M059J (cell line): ENCODE measurements at regions not wholly inside any gene's neighbourhood (a gene's known extent, or its start where the extent isn't known, plus 50 kb on each side); places are given as distances from the start of the nearest gene placed in this dataset.
A peak's percentile ranks its signal among the peaks of the same experiment; 100 is the strongest.
"Not testable (repeated sequence)": the region's sequence is repeated elsewhere in the genome, so short reads cannot be mapped to it uniquely, and the experiment has no call there.

ENCODE experiments used
- DNase-seq: peaks from one replicate; pipeline ENCODE4 v3.0.0-alpha.2; 2012; ENCODE audit warnings: low read depth

- DNase-seq = no peak
Observed at GRCh38 chr9:88813638-88814209, 177.5 kb upstream of the S1PR3 start.

DNA sequence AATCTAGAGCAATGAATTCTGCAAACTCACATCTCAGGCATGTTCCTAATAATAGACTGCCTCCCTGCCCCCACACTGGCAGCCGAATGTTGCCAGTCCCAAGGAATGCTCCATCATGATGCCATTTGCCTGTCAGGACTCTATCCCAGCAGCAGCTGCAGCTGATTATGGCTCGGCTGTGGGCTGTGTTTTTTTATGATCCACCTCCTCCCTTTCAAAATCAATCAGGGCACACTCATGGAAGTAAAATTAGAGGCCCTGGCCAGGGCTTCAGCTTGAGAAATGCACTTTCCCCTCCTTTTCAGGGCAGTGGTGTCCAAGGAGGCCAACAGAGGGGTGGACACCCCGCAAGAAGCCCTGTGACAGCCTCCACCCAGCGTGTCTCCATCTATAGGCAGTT is 176.7 kb upstream of the S1PR3 start:
- DNase-seq = peak; percentile 74

- peak; percentile 90 for DNase-seq
Observed at GRCh38 chr9:88816141-88816540, 175.1 kb upstream of the S1PR3 start.

DNA sequence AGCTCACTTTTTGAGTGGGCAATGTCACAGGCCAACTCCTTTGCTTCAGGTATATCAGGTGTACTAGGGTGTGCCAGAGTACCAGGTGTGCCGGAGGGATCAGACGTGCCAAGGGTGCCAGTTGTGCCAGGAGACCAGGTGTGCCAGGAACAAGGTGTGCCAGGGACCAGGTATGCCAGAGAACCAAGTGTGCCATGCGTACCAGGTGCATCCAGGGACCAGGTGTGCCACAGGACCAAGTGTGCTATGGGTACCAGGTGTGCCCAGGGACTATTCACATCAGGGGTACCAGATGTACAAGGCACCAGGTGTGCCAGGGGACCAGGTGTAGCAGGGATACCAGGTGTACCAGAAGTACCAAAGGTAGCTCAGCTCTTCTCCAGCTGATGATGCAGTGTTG is 174.7 kb upstream of the S1PR3 start:
- no peak for DNase-seq

DNA sequence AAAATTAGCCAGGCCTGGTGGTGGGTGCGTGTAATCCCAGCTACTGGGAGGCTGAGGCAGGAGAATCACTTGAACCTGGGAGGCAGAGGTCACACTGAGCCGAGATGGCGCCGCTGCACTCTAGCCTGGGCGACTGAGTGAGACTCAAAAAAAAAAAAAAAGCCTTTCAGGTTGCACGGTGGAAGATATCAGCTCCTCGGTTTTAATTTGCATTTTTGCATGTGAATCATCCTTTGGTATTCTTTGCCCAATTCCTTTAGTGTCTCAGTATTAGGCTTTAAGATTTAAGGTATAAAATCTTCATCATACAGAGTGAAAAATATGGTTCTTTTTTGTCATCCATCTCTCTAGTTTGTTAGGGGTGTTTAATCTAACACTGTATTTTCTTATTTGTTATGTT is 173.6 kb upstream of the S1PR3 start:
- peak; percentile 67 for DNase-seq

- peak; percentile 87 for DNase-seq
Observed at GRCh38 chr9:88818495-88819201, 172.6 kb upstream of the S1PR3 start.

DNA sequence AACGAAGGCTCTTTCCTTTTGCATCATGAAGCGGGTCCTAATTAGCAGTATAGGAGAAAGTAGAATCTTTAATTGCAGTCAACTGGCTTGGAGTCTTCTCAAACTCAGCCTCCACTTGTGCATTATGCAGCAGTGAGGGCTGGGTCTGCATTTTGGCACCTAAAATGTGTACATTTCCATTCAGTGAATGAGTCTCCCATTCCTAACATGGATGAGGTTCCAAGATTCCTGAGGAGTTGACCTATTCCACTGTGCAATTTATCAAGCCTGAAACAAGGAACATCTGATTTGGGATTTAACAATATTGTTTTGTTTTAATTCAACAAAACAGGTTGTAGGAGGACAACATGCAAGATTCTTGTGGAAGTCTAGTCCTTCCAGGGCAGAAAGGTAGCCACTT is 171.8 kb upstream of the S1PR3 start:
- DNase-seq = no peak

GRCh38 chr9:88820055-88820454 is 171.2 kb upstream of the S1PR3 start:
- DNase-seq = peak; percentile 49

DNA sequence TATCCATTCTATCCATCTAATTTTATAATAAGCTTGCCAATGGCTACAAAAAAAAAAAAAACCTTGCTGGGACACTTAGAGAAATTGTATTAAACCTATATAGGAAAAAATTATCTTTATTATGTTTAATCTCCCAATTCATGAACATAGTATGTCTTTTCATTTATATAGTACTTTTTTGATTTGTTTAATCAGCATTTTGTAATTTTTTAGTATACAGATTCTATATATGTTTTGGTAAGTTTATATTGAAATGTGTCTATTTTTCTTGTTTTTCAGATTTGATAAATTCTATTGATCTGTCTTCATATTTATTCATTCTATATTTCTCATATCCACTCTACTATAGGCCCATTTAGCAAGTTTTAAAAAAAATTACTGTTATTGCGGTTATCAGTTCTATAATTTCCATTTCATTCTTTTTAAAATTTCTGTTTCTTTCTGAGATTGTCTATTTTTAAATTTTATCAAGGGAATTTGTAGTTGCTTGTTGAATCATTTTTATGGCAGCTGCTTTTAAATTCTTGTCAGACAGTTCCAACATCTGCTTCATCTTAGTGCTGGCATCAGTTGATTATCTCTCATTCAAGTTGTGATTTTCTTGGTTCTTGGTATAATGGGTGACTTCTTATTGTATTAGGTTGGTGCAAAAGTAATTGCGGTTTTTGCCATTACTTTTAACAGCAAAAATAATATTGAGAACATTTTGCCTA is 170.1 kb upstream of the S1PR3 start:
- DNase-seq = no peak

GRCh38 chr9:88821746-88822106 is 169.5 kb upstream of the S1PR3 start:
- DNase-seq = no peak

DNA sequence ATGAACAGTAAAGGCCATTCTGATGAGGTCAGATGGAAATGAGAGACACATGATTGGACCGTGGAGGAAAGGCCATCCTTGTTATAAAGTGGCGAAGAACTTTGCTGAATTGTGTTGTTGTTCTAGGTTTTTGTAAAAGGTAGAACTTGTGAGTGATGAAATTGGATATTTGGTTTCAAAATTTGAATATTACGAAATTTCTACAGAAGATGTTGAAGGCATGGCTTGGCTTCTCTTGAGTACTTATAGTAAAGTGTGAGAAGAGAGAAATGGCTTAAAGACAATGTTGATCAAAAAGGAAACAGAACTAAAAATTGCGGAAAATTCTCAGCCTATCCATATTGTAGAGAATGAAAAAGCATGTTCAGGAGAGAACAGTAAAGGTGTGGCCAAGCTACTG is 166.6 kb upstream of the S1PR3 start:
- DNase-seq = no peak

- DNase-seq = no peak
Observed at GRCh38 chr9:88826181-88826580, 165.1 kb upstream of the S1PR3 start.

- peak; percentile 66 for DNase-seq
Observed at GRCh38 chr9:88826771-88827181, 164.5 kb upstream of the S1PR3 start.

DNA sequence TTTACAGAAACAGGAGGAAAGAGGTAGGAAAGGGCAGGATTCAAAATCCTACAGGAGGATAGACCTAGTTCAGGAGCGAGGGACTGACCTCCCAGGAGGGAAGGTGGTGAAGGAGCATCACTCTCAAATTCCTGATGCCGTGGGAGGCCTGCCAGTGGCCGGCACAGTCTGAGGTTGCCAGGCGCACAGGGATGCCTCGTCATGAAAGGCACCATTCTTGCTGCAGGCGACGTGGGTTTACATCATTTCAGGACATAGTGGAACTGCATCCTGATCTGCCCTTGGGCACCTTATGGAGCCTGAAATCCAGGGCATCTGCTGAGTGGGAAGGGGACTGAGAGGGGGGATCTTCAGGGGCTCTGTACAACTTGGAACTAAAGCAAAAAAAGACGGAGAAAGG is 163.2 kb upstream of the S1PR3 start:
- no peak for DNase-seq

GRCh38 chr9:88828492-88828974 is 162.7 kb upstream of the S1PR3 start:
- no peak for DNase-seq

GRCh38 chr9:88829276-88829675 is 162.0 kb upstream of the S1PR3 start:
- DNase-seq = peak; percentile 61

DNA sequence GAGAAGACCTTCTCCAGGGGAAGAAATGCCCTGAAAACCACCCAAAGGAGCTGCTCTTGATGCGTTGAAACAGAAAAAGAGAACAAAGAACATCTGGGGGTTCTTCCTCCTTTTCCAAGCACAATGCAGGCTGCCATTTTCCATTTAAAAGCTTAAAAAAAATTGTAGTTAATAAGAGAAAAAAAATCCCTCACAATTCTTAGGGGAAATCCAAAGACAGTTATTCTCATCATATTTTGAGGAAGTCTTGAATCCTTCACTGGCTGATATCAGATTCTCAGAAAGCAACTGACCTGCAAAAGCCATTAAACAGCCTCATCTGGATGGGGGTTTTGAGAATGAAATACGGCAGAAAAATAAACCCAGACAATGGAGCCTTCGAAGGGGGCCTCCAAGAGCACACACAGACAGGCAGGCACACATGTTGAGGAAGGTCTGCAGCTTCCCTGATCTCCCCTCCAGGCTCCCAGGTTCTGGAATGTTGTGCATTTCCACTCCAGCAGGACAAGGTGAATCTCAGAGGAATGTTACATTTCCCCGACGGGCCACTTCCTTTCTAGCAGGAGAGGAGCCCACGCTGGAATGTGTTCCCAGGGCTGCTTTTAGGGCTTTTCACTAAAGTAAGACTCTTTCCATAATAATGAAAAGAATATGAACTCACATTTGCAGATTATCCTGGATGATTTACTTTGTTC is 159.4 kb upstream of the S1PR3 start:
- DNase-seq = no peak

- DNase-seq = peak; percentile 44
Observed at GRCh38 chr9:88833946-88834345, 157.3 kb upstream of the S1PR3 start.

- peak; percentile 88 for DNase-seq
Observed at GRCh38 chr9:88835038-88835466, 156.2 kb upstream of the S1PR3 start.

DNA sequence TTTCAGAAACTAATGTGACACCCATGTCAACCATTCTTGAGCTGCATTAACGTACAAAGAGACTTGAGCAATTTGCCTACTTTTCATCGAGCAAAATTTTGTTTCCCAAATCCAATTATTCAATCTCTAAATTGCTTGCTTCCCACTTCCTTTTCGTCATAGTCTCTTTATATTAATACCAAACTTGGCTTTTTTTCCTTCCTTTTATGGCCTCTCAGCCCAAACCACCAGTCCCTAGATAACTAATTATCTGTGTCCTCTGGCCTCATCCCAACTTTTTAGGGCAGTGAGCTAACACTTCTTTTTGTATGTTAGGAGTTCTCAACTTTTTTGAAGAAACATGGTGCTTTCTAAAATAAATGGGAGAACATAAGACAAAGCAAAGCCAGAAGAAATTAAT is 155.5 kb upstream of the S1PR3 start:
- no peak for DNase-seq

DNA sequence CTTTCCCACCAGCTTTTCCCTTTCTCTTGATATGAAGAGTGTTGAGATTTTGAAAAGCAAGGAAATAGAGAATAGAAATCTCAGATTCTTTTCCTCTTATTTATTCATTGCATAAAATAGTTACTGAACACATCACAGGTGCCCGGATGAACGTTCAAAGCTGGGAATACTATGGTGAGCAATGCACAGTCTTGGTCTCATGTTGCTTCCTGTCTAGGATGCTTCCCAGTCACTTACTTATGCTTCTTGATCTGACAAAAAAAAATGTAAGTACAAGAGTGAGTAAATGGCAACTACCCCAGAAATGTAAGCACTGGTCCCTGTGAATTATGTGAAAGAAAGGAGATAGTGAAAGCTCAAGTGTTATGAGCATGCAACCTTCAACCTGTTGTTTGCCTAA is 153.5 kb upstream of the S1PR3 start:
- DNase-seq = no peak

GRCh38 chr9:88849878-88850277 is 141.4 kb upstream of the S1PR3 start:
- DNase-seq = not testable (repeated sequence)
